Activated CD8-positive, alpha-beta T cell treated with anti-CD3 and anti-CD28 coated beads for 36 hours (primary cell): ENCODE measurements at regions not wholly inside any gene's neighbourhood (a gene's known extent, or its start where the extent isn't known, plus 50 kb on each side); places are given as distances from the start of the nearest gene placed in this dataset.

Experiments
- ATAC-seq: fragments of 200-7000 bp; cut with Tn5 transposase; one replicate; pipeline ENCODE4 v1.10.0; 2021; ENCODE audit warnings: mild to moderate bottlenecking, moderate library complexity
- CTCF ChIA-PET: fragments of 350-600 bp; sonication (Branson Sonifier 250); formaldehyde crosslinking; loops from one replicate; lab custom pipeline; 2021; ENCODE audit warnings: antibody characterized with exemption; lab: Charles Lee
- POLR2A ChIA-PET: fragments of 350-600 bp; sonication (Branson Sonifier 250); formaldehyde crosslinking; loops from one replicate; lab custom pipeline; 2021; ENCODE audit warnings: antibody characterized with exemption; lab: Charles Lee
- DNase-seq: peaks from one replicate; pipeline ENCODE4 v3.0.0-alpha.2; 2020
- H3K27ac Mint-ChIP-seq: one replicate; pipeline ENCODE4 v1.8.0; 2021; ENCODE audit warnings: mild to moderate bottlenecking, mixed read lengths
- H3K27me3 Mint-ChIP-seq: one replicate; pipeline ENCODE4 v1.8.0; 2021; ENCODE audit warnings: mixed read lengths
- H3K36me3 Mint-ChIP-seq: one replicate; pipeline ENCODE4 v1.8.0; 2021; ENCODE audit warnings: low read depth, mixed read lengths
- H3K4me1 Mint-ChIP-seq: one replicate; pipeline ENCODE4 v1.8.0; 2021; ENCODE audit warnings: low read depth, mixed read lengths
- H3K4me3 Mint-ChIP-seq: one replicate; pipeline ENCODE4 v1.8.0; 2021; ENCODE audit warnings: mild to moderate bottlenecking, moderate library complexity, mixed read lengths
- H3K9me3 Mint-ChIP-seq: one replicate; pipeline ENCODE4 v1.8.0; 2021; ENCODE audit warnings: mixed read lengths
- intact Hi-C: fragments of 100-400 bp; cut with micrococcal nuclease; formaldehyde crosslinking; loops from one replicate; pipeline ENCODE4 v1.10.0; 2022
- TF ChIP-seq, protein P1 (sequence below): fragments of 200-600 bp; IDR thresholded peaks from one replicate; pipeline ENCODE4 v1.8.0; 2022; ENCODE audit warnings: antibody characterized with exemption, mild to moderate bottlenecking

- Mint-ChIP-seq H3K4me1 (no peaks in the 10 kb centered on the region), H3K27ac (no peak overlapping the region), H3K36me3 (no peaks in the 10 kb centered on the region), H3K9me3 (no peaks in the 10 kb centered on the region), H3K4me3 (no peak overlapping the region), H3K27me3 (peaks cover 2% of the 10 kb centered on the region)
- intact Hi-C loops: no loop called here
- TF ChIP-seq, protein P1, sequence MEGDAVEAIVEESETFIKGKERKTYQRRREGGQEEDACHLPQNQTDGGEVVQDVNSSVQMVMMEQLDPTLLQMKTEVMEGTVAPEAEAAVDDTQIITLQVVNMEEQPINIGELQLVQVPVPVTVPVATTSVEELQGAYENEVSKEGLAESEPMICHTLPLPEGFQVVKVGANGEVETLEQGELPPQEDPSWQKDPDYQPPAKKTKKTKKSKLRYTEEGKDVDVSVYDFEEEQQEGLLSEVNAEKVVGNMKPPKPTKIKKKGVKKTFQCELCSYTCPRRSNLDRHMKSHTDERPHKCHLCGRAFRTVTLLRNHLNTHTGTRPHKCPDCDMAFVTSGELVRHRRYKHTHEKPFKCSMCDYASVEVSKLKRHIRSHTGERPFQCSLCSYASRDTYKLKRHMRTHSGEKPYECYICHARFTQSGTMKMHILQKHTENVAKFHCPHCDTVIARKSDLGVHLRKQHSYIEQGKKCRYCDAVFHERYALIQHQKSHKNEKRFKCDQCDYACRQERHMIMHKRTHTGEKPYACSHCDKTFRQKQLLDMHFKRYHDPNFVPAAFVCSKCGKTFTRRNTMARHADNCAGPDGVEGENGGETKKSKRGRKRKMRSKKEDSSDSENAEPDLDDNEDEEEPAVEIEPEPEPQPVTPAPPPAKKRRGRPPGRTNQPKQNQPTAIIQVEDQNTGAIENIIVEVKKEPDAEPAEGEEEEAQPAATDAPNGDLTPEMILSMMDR: no peak
- ChIA-PET POLR2A (no interaction called here), CTCF (interaction anchor here (0.9 kb wide), 1 partner anchor 9 kb away, joined by 3 read pairs; no protein-coding TSS in a partner anchor)
- ATAC-seq (no peak), DNase-seq (no peak)
These were observed 86.3 kb upstream of the PHLPP1 start for GRCh38 chr18:62629031-62629430.

- TF ChIP-seq, protein P1: no peak
- H3K9me3 Mint-ChIP-seq: no peaks in the 10 kb centered on the region
- intact Hi-C loops: no loop called here
- no peak for ATAC-seq
- ChIA-PET POLR2A (no interaction called here), CTCF (no interaction called here)
- no peak overlapping the region for H3K4me3 Mint-ChIP-seq
- H3K36me3 Mint-ChIP-seq: no peaks in the 10 kb centered on the region
- no peak for DNase-seq
- H3K27me3 Mint-ChIP-seq: peaks cover 7% of the 10 kb centered on the region
- no peak overlapping the region for H3K27ac Mint-ChIP-seq
- no peaks in the 10 kb centered on the region for H3K4me1 Mint-ChIP-seq
These were observed 84.2 kb upstream of the PHLPP1 start for GRCh38 chr18:62631173-62631572.

DNA sequence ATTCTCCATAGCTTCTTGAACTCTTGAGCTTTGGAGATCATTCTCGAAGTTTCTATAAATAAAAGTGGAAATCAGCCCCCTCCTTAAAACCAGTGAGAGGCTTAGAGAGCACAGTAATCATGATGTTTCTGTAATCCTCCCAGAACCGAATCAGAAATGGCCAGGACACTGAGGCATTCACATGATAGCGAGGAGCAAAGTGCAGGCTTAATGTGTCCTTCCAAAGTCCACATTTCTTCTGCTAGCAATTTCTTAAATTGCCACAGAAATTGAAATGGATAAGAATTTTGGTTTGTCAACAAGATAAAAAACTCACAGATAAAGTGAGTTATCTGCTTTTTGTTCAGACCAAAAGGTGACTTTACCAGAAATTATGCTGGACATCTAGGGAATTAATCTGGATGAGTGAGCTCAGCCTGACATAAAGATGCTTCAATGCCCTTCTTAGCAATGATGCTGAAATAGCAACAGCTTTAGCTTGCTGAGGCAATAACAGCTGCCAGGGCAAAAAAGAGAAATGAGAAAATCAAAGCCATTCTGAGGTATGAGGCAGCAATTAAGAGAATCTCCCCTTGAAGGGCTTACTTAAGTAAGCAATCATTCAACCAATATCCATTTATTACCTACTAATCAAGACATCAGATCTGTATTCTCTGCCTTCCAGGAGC, 82.4 kb upstream of the PHLPP1 start:
- TF ChIP-seq, protein P1: no peak
- ChIA-PET CTCF (interaction anchor here (0.5 to 1.6 kb wide), 2 partner anchors 61 to 349 kb away, joined by 3 read pairs; no protein-coding TSS in a partner anchor), POLR2A (no interaction called here)
- intact Hi-C loops: no loop called here
- H3K9me3 Mint-ChIP-seq: no peaks in the 10 kb centered on the region
- H3K27me3 Mint-ChIP-seq: peaks cover 11% of the 10 kb centered on the region
- no peak for ATAC-seq
- no peak overlapping the region for H3K27ac Mint-ChIP-seq
- no peaks in the 10 kb centered on the region for H3K36me3 Mint-ChIP-seq
- DNase-seq: no peak
- no peaks in the 10 kb centered on the region for H3K4me1 Mint-ChIP-seq
- H3K4me3 Mint-ChIP-seq: no peak overlapping the region

GRCh38 chr18:62634458-62634857, 80.9 kb upstream of the PHLPP1 start:
- intact Hi-C loops: no loop called here
- no peak overlapping the region for H3K27ac Mint-ChIP-seq
- peaks cover 14% of the 10 kb centered on the region for H3K27me3 Mint-ChIP-seq
- DNase-seq (no peak), ATAC-seq (no peak)
- CTCF ChIA-PET: interaction anchor here (5.2 kb wide), 1 partner anchor 347 kb away, joined by 31 read pairs; no protein-coding TSS in a partner anchor
- POLR2A ChIA-PET: no interaction called here
- H3K4me3 Mint-ChIP-seq: no peak overlapping the region
- TF ChIP-seq, protein P1: no peak
- H3K4me1 Mint-ChIP-seq: peaks cover 7% of the 10 kb centered on the region
- no peaks in the 10 kb centered on the region for H3K36me3 Mint-ChIP-seq
- no peaks in the 10 kb centered on the region for H3K9me3 Mint-ChIP-seq

- no peak for DNase-seq
- peaks cover 7% of the 10 kb centered on the region for H3K4me1 Mint-ChIP-seq
- no peaks in the 10 kb centered on the region for H3K9me3 Mint-ChIP-seq
- no peak overlapping the region for H3K4me3 Mint-ChIP-seq
- peaks cover 14% of the 10 kb centered on the region for H3K27me3 Mint-ChIP-seq
- no peaks in the 10 kb centered on the region for H3K36me3 Mint-ChIP-seq
- H3K27ac Mint-ChIP-seq: no peak overlapping the region
- intact Hi-C loops: no loop called here
- TF ChIP-seq, protein P1: no peak
- POLR2A ChIA-PET: no interaction called here
- CTCF ChIA-PET: interaction anchor here (1.2 to 5.2 kb wide), 2 partner anchors 309 to 347 kb away, joined by 3 to 31 read pairs; no protein-coding TSS in a partner anchor
- ATAC-seq: no peak
These were observed 80.2 kb upstream of the PHLPP1 start for GRCh38 chr18:62634979-62635630.
